ENCODE measurements at regions not wholly inside any gene's neighbourhood (a gene's known extent, or its start where the extent isn't known, plus 50 kb on each side); places are given as distances from the start of the nearest gene placed in this dataset.

DNA sequence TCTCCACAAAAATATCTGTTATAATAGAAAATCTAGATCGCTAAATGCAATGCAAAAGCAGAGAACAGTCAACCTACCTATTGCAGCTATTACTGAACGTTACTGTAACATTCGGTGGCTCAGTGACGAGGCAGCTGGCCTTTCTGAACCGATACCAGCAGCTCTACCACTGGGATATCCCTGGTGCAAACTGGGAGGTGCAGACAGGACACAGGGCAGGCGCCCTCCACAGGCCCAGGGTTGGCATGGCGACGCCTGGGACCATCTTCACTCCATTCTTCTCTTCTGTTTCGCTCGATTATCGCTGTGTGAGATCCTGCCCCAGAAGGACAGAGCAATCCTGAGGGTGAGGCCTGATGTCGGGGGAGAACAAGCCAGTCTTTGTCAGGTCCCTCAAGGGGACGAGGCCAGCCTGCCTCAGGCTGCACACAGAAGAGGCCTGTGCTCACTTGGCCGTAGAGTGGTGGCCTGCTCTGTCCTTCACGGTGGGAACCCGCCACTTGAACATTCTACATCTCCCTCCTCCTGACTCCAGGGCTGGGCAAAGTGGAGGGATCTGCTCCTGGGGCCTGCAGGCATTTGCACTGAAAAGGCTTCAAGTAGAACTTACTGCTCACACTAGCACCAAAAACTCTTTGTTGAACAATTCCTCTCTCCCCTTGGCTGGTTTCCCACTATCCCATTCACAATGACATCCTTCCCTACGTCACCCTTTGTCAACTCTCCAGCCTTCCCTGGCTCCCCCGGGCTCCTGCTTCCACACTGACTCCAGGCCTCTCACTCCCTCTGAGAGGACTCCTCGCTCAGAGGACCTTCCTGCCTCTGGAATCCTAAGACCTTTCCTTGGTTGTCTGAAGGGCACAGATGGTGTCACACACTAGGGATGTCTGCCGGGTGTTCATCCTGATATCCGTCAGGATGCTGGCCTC, 49.7 kb downstream of the CYRIA start:
- DNase-seq (ENCODE audit: low read depth in 3 of 3) = no peak

DNA sequence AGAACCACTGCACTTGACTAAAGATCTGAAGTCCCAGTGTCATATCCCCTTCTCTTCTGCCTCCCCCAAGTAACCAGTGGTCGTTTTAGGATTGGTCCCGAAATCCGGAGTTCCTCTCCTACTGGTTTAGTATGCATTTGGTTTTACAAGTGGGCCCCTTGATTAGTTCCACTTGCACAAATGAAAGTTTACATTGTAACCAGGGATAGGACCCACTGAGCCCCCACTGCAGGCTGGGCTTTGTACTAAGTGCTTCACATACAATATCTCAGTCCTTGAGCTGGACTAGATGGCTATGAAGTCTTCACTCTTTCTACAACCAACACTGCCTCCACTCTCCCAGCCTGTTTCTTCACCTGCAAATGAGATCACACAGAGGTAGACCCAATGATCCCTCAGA, 50.4 kb downstream of the CYRIA start:
- no peak for DNase-seq (ENCODE audit: low read depth in 3 of 3)

DNA sequence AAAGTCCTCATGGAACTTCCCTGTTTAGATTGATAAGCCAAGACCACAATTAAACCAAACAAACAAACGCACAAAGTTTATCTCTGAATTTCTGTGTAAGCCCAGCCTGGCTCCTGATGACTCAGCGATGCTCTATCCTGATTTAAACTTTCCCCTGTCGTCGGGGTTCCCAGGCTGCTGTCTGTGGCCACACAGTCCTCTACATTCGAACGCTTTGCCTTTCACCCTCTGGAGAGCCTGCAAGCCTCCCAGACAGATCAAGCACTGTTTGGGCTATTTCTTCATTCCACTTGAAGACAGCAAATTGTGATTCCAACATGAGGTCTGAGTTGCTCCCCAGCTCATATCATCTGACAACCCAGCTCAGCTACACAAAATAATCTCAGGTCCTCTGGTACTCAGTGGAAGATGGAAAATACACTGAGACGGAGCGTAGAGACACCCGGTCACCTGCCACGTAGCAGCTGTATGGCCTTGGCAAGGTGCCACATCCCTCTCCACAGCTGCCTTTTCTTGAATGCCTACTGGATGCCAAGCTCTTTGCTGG, 51.2 kb downstream of the CYRIA start:
- DNase-seq (ENCODE audit: low read depth in 3 of 3) = no peak

DNA sequence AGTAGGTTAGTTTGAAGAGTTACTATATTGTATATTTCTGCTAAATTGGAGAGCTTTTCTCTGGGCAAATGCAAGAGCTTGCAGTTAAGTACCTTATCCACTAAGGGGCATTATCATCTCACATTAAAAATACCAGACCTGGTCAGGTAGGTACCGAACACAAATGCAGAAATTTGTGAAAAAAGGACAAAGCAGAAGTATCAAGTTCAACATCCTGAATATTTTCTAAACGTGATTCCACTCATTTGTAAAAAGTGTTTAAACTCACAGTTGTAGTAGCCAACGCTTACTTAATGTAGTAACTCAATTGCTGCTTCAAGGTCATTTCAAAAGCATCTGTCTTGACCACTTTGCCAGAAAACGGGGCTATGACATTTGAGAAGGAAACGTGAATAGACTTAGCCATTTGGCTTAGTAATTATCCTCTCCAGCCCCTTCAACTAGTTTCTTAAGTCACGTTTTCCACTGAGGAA, 52.1 kb downstream of the CYRIA start:
- DNase-seq (ENCODE audit: low read depth in 3 of 3) = no peak

DNA sequence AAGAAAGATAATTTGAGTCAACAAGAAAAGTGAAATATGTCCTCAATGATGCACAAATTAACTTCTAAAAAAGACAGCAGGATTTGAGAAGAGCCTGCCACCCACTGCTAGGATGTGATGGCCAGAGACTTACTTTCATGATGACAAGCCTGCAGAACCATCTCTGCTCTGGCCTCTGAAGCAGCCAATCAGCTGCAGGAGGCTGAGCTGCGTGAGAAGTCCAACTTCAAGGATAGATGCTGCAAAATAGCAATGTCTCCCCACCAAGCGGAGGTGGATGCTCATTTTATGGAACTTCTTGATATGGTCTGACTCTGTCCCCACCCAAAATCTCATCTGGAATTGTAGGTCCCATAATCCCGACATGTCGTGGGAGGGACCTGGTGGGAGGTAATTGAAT, 53.1 kb downstream of the CYRIA start:
- no peak for DNase-seq (ENCODE audit: low read depth in 3 of 3)

DNA sequence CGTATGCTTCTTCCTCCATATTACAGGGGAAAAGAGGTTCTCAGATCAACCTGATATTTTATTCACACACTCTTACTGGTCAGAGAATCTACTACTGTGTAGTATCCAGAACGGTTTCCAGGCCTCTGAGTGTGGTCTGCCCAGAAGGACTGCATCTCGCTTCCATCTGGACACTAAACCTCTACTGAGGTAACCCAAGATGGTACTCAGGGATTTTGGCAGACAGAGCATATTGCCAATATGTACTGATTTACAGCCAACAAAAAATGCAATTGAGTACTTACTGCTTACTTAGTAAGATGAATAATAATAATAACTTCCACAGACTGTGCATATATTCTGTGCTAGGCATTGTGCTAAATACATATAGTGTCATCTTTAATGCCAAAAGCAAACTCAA, 55.8 kb downstream of the CYRIA start:
- no peak for DNase-seq (ENCODE audit: low read depth in 3 of 3)

DNA sequence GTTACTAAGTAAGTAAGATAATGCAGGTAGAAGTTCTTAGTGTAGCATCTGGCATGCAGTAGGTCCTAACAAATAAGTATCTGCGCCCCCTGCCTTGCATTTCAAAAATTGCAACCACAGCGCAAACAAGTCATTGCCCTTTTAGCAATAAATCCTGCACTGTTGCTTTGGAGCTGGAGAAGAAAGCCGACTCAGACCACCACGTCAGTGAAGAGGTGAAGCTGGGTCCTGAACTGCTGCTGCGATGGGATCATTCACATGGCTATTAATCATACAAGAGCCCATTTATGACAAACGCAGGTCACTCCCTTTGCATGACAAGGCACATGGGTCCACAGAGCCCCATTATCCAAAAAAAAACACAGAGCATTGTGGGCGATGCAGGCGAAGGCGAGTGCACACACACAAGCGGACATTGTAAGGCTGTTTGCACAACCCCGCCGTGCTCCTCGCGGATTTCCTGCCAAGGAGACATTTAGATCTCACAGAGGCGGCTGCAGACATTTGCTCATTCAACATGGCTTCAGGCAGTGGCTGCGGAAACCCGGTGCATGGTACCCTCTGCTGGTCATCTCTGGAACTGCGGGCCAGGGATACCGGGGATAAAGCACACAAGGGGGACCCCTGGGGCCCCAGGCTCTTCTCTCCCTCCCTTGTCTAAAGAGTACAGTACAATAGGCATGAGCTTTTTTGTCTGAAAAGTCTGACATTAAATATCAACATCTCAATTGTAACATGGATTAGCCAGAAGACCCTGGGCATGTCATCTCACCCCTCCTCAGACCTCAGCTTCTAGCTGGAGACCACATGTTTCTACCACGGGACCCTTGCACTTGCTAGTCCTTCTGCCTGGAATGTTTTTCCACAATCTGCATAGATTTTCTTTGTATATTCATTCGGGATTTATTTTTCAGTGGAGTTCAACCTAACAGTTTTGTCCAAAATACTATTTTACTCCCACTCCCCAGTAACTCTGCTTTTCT, 56.7 kb downstream of the CYRIA start:
- DNase-seq (ENCODE audit: low read depth in 3 of 3) = peak; percentile 68 to 75 (median 73)

DNA sequence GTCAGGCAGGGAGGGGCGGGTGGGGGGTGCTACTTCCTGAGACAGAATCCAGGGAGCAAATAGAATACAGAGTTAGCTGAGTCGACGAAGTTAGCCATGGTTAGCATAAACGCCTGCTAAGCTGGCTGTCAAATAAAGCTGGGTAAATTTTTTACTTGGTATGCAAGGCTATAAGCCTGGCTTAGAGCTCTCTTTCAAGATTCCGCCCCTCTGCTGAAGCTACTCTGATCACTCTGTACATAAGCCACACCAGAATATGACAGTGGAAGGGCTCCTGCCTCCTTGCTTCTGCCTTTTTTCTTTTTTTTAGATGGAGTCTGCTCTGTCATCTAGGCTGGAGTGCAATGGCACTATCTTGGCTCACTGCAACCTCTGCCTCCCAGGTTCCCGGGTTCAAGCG, 58.3 kb downstream of the CYRIA start:
- DNase-seq (ENCODE audit: low read depth in 3 of 3) = no peak

DNA sequence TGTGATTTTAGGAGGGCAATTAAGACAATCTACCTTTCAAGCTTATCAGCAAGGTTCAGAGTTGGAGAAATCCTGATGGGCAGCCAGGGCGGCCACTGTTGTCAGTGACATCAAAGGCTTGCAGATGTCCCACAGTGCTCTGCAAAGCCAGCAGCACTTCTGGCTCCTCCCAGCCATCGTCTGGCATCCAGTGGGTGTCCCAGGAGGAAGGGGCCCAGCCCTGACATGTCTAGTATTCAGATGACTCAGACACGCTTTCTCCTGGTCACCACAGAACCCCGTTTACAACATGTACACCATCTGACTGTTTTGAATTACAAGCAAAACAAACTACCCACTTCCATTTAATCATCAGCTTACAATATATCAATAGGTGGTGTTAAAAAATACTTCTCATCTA, 61.4 kb downstream of the CYRIA start:
- DNase-seq (ENCODE audit: low read depth in 3 of 3) = no peak

DNA sequence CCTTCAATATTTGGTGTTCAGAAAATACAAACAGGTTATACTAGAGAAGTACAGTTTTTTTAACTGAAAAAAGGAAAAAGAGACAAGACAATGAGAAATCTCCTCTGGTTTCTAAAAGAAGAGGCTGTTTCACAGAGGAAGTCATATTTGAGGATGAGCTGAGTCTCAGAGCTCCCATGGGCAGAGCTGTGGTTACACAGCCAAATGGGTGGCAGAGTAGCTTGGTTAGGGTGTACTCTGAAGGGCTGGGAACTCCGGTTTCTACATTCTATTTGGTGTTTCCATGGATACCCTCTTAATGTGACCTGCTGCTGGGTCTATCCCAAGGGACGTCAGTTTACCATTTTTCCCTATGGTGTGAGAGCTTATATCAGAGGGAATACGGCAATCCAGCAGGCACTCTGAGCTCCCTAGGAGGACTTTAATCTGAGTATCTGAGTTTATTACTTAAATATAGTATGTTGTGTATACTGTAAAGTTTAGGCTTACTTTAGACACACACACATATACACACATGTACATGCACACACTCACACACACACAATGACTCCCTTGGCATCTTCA, 74.2 kb downstream of the CYRIA start:
- no peak for DNase-seq (ENCODE audit: low read depth in 3 of 3)

DNA sequence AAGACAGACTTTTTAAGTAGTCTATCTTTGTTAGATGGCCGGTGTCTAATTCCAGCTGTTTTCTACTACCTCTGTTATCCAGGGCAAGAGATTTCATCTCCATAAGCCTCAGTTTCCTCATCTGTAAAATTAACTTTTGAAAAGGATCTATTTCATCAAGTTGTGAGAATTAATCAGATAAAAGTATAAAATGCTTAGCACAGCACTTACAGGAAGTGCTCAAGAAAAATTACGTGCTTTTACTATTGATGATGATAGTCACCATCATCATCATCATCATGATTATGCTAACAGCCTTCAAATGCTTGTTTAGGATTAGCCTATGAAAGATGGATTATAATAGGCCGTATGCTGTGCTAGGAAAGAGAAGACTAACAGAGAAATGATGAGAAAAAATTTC, 76.2 kb downstream of the CYRIA start:
- DNase-seq (ENCODE audit: low read depth in 3 of 3) = no peak

DNA sequence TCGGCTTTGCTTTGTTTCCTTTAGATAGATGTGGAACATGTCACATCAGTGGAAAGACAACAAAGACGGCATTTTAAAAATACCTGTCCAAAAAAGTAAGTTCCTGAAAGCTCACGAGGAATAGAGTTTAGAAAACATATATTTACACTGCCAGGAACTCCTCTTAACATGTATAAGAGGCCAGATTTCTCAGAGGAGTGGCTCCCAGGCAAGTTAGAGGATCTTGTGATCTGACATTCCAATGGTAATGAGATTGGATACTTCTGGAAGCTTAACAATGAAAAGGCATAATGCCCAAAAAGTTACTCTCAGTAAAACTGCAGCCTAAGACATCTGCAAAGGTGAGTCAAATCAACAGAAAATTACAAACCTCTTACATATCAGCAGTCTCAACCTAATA, 77.1 kb downstream of the CYRIA start:
- DNase-seq (ENCODE audit: low read depth in 3 of 3) = no peak

DNA sequence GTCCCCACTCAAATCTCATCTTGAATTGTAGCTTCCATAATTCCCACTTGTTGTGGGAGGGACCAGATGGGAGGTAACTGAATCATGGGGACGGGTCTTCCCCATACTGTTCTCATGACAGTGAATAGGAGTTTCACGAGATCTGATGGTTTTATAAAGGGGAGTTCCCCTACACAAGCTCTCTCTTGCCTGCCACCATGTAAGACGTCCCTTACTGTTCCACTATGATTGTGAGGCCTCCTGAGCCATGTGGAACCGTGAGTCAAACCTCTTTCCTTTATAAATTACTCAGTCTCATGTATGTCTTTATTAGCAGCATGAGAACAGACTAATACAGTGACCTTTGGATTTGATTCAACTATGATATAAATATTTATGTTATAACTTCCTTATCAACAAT, 78.0 kb downstream of the CYRIA start:
- DNase-seq (ENCODE audit: low read depth in 3 of 3) = no peak

DNA sequence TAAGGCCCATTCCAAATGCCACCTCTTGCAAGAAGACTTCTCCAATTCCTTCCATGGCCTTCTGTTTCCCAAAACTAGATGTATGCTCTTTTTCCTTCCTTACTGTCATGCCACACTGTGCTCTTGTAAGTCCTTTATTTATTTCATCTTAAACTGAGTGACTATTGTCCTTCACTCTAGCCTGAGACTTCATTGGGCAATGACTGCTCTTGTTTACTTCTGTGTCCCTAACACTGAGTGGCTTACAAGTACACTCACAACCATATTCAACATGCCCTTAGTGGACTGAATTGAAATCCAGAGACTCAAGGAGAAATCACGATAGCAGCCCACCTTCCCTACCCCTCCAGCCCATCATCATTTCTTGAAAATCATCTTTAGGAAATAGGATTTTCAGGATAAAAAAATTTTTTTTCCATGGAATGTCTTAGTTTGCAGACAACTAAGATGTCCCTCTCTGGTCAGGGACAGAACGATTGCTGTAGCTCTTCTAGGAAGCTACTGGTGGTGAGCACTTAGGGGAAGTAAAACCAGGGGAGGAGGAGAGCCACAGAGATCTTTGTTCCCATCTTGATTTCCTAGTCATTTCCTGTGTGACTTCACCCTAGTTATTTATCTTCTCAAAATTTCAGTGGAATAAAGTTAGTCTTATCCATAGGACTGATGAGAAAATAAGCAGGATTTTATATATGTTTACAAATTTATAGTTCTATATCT, 80.7 kb downstream of the CYRIA start:
- DNase-seq (ENCODE audit: low read depth in 3 of 3) = no peak

DNA sequence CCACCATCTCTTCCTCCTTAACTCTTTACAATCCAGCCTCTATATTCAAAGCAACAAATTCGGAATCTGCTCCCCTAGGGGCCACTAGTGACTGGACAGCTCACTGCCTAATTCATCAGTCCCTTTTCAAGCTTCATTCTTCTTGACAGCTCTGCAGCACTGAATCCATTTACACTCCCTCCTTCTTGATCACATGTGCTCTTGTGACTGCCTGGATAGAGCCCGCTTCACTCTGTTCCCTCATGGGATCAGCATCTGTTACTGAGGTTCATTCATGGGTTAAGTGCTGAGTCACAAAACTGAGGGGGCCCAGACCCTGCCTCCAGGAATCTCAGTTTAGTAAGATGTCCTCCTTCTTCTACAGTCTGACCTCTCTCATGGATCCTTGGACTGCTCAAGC, 81.5 kb downstream of the CYRIA start:
- no peak for DNase-seq (ENCODE audit: low read depth in 3 of 3)

DNA sequence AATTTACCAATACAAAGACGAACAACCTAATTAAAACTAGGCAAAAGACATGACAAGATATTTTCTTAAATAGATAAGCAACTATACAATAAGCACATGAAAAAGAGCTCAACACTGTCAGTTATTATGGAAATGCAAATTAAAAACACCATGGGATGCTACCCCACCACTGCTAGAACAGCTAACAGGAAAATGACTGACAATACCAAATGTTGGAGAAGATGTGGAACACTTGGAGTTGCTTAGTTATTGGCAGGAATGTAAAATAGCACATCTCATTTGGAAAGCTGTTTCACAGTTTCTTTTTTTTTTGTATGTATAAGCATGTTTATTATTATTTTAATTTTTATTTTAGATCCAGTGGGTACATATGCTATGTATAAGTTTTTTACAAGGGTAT, 84.4 kb downstream of the CYRIA start:
- DNase-seq (ENCODE audit: low read depth in 3 of 3) = no peak

DNA sequence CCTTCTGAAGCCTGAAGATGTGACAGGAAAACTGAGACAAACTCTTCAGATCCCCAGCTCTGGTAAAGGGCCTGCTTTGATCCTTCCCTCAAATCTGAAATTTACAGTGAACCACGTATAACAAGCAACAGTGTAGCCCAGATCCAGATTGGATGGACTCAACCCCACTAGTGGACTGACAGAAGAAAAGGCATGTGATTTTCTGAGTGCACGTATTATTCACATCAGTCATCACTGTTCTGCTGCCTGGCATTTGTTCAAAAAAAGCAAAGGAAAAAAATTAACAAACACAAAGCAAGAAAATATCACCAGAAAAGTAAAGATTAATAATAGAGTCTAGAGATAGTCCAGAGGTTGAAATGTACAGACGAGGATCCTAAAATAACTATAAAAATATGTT, 87.6 kb downstream of the CYRIA start:
- DNase-seq (ENCODE audit: low read depth in 3 of 3) = no peak

DNA sequence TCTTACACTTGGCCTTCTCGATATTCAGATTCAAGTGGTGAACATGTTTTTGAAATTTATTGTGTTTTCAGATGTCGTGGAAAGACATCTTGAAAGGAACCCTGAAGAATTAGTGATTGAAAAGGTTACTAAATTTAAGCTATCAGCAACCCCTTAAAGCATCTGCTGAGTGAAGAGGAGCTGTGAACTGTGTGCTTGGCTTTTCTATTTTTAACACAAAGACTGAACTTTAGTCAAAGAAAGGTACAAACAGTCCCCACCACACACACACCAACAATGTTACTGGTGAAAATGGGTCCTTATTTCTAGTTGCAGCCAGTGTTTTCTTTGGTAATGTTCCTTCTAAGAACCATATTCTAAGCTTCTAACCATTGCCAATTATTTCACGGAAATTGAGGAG, 95.1 kb downstream of the CYRIA start:
- no peak for DNase-seq (ENCODE audit: low read depth in 3 of 3)

DNA sequence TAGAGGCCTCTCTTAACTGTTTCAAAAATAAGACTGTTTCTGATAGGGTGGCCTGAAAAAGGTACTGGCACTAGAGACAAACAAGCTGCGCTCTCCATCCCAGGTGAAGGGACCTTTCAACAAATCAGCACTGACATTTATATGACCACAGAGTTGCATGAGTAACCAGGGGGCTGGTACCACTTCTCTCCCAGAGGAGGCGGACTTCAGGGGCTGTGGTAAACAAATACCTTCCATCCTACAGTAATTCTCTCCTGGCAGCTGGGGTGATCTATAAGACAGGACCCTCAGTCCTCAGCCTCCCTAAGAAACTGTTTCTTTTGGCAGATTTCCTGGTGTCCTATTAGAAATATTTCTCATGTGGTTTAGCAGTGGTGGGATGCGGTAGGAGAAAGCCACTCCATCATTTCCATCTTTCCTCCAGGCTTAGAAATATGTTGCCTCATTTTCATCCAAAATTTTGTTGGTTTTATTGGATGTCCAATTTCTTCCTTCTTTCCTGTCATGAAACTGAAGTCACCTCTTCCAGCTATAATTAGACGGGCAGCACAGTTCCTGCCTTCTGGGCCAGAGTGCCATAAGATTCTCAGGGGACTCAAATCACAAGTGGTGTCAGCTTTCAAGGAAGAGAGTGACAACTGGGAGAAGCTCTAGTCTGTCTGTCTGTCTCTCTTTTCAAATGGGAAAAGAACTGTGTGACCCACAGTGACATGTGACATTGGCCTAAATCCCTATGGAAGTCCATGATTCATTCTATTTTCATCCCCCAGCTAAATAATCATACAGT, 96.4 kb downstream of the CYRIA start:
- DNase-seq (ENCODE audit: low read depth in 3 of 3) = no peak

DNA sequence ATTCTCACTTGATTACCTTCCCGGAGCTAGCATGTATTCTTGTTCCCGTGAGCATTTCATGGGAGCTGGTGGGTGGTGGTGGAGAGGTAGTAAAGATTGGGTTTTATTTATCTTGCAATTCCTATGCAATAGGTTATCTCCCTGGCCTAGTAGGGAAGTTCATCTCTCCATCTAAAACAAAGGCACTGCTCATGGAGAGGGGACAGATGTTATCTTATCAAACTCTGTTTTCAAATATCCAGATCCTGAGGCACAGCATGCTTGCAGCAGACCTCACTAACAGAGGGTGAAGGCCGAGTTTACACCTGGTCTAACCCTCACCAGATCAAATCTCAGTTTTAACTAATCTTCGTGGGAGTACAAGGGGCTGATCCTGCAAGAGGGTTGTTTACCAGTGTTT, 98.9 kb downstream of the CYRIA start:
- DNase-seq (ENCODE audit: low read depth in 3 of 3) = no peak

DNA sequence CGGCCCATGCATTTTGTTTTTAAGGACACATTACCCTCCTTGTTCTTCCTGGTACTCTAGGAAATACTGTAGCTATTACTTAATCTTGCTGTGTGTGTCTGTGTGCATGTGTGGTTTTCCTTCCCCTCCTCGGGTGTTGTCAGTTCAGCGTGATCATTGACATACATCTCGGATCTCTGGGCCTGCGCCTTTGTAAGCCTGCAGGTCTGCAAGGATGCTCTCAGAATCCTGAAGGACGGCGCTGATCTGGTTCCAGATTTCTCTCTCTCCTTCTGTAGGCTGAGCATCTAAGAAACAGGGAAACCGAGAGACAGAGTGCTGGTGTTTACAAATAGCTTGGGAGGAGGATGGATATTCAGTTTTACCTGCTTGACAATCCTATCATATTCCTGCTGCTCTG, 100.2 kb downstream of the CYRIA start:
- DNase-seq (ENCODE audit: low read depth in 3 of 3) = no peak
